ENCODE measurements at regions not wholly inside any gene's neighbourhood (a gene's known extent, or its start where the extent isn't known, plus 50 kb on each side); places are given as distances from the start of the nearest gene placed in this dataset.
"Not testable (repeated sequence)": the region's sequence is repeated elsewhere in the genome, so short reads cannot be mapped to it uniquely, and the experiment has no call there.

DNA sequence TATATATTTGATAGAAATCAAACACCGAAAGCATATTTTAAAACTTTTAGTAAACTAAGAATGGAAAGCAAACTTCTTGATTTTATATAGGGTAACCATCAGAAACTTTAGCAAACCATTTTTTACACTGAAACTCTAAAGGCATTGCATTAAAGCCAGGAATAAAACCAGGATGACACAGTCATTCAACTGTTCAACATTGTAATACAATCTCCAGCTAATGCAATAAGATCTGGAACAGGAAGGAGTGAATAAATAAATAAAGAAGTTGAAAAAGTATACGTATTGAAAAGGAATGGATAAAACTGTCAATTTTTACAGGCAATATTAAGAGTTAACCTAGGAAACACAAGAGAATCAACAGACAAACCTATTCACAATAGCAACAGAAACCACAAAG, 181.9 kb upstream of the TTC14 start:
- DNase-seq (ENCODE audit: low spot score): no peak

DNA sequence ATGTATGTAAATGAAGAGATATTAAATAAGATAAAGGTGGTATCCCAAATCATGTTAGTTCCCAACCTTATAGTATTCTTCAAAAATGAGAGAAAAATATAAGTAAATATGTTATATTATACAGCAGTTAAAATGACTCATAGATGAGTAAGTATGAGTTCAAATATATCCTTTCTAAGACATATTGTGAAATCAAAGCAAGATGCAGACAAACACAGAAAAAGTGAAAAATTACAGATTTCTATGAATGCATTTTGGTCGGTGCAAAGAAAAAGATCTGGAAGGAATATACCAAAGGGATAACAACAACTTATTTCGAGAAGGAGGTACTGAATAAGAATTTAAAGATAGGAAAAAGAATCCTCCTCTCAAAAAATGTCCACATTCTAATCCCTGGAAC, 181.2 kb upstream of the TTC14 start:
- DNase-seq (ENCODE audit: low spot score): no peak

- no peak for DNase-seq (ENCODE audit: low spot score)
Observed at GRCh38 chr3:180421221-180421620, 180.7 kb upstream of the TTC14 start.

- DNase-seq (ENCODE audit: low spot score): no peak
Observed at GRCh38 chr3:180421721-180422120, 180.2 kb upstream of the TTC14 start.

- not testable (repeated sequence) for DNase-seq (ENCODE audit: low spot score)
Observed at GRCh38 chr3:180424305-180424704, 177.7 kb upstream of the TTC14 start.

DNA sequence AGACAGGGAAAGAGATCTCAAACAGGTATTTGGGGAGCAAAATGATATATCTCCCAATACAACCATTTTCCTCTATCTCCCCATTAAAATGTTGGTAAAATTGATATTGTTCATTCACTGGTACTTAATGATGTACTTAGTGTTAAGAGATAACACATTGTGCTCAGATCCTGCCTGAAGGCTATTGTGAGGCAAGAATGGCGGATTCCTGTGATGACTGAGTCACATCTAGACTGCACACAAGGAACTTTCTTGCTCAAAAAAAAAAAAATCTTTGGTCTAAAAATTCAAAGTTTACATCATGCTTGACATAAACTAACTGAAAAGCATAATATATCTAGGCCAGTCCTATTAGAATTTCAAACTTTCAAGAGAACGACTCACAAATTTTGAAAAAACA, 171.1 kb upstream of the TTC14 start:
- DNase-seq (ENCODE audit: low spot score): no peak

DNA sequence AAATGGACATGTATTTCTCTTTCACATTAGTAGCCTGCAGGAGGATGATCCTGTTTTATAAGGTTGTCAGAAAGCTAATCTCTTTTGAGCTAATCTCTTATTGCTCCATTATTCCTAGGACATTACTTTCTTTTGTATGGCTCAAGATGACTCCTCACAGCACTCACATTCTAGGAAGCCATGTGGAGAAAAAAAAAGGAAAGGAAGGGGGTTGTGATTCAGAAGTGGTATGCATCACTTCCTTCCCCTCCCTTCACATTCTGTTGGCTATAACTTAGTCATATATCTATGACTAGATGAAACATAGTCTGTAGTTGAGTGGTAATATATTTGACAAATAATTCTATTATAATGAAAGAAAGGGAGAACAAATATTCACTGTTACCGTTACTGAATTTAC, 168.8 kb upstream of the TTC14 start:
- no peak for DNase-seq (ENCODE audit: low spot score)

GRCh38 chr3:180447136-180447535, 154.8 kb upstream of the TTC14 start:
- no peak for DNase-seq (ENCODE audit: low spot score)

DNA sequence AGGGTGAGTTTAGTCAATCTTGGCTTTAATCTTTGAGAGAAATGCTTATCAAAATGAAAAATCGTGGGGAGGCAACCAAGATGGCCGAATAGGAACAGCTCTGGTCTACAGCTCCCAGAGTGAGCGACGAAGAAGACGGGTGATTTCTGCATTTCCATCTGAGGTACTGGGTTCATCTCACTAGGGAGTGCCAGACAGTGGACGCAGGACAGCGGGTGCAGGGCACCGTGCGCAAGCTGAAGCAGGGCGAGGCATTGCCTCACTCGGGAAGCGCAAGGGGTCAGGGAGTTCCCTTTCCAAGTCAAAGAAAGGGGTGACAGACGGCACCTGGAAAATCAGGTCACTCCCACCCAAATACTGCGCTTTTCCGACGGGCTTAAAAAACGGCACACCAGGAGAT, 153.6 kb upstream of the TTC14 start:
- not testable (repeated sequence) for DNase-seq (ENCODE audit: low spot score)

GRCh38 chr3:180457225-180457624, 144.7 kb upstream of the TTC14 start:
- no peak for DNase-seq (ENCODE audit: low spot score)

DNA sequence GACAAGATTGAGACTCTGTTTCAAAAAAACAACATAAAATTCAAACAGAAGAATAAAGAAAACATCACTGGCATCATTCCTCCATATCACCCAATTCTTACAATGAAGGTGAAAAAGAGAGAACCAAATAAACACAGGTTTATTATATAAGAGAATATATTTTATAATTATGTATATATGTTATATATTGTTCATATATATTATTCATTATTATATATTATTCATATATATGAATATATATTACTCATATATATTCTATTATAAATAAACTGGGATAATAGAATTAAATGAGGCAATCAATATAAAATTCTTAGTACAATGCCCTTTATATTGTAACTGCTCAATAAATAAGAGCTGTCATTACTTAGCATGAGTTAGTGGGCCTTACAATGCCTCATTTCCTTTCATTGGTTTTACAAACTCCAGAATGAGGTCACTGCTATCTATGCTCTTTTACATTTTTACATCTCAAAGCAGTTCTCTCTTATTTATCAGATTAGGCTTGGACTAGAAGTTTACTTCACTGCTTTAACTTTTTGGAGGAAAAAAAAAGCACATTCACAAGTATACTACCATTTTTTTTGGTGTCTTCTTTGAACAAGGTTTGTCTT, 135.5 kb upstream of the TTC14 start:
- no peak for DNase-seq (ENCODE audit: low spot score)

DNA sequence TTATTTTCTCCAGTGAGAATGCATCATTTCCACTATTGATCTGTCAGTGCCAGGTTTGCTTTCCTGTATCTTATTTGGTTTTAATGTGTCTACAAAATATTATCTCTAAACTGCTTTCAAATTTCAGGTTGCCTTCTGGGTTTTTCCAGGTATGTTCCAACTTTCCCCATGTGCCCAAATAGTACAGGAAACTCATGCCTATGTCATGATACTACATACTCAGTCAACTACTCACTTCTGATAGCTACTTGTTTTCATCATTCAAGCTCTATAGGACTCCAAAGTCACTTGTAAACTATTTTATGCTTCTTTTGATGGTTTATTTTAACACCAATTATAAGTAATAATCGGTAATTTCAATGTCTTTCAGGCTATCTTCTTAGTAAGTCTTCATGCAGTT, 134.8 kb upstream of the TTC14 start:
- DNase-seq (ENCODE audit: low spot score): no peak

DNA sequence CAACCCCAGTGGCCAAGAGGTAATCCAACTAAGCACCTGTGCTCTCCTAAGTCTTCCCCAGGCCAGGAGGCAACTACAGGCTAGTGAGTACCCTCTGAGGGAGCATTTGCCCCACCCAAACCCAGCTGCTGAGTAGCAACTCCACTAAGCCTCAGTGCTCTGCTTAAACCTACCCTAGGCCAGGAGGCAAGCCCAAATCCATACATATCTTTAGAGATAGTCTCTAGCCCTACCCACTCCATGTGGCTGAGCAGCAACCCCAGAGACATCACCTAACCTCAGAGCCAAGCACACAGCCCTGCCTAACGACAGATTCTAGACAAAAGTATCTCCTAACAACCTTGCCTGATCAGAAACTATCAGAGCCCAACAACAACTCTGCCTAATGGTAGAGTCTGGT, 132.8 kb upstream of the TTC14 start:
- no peak for DNase-seq (ENCODE audit: low spot score)

GRCh38 chr3:180478695-180479094, 123.3 kb upstream of the TTC14 start:
- DNase-seq (ENCODE audit: low spot score): no peak

GRCh38 chr3:180492047-180492446, 109.9 kb upstream of the TTC14 start:
- no peak for DNase-seq (ENCODE audit: low spot score)

DNA sequence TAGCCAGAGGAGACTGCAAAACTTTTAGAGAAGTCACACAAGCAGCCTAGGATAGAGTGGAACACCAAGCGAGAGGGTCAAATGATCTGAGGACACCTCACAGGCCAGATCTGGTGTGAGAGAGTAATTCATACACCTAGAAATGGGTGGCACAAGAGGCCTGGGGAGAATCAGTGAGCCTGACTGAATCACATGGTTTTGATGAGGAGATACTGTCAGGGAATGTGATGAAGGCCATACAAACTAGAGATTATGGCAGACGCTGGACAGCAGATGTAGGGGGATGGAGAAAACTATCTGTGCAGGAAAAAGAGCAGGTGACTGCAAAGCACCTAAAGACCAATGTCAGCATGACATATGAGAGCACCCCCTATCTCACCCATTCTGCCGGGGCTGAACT, 105.0 kb upstream of the TTC14 start:
- DNase-seq (ENCODE audit: low spot score): no peak

GRCh38 chr3:180516368-180516767, 85.6 kb upstream of the TTC14 start:
- DNase-seq (ENCODE audit: low spot score): no peak

DNA sequence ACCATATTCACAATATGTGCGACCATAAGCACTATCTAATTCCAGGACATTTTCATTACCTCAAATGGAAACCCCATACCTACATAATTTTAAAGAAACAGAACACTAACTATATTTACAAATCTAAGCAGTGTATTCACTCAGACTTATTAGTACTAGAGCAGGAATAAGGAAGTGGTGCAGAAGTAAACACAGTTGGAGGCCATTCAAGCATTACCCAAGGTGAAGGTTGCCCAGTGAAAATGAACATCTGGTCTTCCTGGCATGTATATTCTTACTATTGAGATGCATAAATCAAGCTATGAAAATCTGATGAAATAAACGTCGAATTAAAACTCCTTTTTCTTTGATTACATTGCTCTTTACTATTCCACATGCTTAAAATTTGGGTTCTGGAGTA, 78.9 kb upstream of the TTC14 start:
- DNase-seq (ENCODE audit: low spot score): no peak

DNA sequence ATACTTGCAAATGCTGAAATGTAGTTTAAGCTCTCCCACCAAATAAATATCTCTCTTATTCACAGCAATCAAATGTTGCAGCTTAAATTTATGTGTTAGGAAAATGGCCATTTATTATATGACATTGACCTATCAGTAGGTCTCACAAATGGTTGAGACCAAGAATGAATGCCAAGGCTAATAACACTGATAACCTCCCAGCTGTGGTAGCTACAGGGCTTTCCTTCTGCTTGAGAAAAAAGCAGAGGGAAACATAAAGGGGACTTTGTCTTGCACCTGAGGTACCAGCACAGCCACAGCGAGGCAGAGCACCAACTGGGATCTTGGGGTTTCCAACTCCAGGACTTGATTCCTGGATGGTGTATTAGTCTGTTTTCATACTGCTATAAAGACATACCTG, 73.1 kb upstream of the TTC14 start:
- DNase-seq (ENCODE audit: low spot score): no peak

- no peak for DNase-seq (ENCODE audit: low spot score)
Observed at GRCh38 chr3:180529778-180530177, 72.2 kb upstream of the TTC14 start.

- DNase-seq (ENCODE audit: low spot score): no peak
Observed at GRCh38 chr3:180530276-180530675, 71.7 kb upstream of the TTC14 start.

DNA sequence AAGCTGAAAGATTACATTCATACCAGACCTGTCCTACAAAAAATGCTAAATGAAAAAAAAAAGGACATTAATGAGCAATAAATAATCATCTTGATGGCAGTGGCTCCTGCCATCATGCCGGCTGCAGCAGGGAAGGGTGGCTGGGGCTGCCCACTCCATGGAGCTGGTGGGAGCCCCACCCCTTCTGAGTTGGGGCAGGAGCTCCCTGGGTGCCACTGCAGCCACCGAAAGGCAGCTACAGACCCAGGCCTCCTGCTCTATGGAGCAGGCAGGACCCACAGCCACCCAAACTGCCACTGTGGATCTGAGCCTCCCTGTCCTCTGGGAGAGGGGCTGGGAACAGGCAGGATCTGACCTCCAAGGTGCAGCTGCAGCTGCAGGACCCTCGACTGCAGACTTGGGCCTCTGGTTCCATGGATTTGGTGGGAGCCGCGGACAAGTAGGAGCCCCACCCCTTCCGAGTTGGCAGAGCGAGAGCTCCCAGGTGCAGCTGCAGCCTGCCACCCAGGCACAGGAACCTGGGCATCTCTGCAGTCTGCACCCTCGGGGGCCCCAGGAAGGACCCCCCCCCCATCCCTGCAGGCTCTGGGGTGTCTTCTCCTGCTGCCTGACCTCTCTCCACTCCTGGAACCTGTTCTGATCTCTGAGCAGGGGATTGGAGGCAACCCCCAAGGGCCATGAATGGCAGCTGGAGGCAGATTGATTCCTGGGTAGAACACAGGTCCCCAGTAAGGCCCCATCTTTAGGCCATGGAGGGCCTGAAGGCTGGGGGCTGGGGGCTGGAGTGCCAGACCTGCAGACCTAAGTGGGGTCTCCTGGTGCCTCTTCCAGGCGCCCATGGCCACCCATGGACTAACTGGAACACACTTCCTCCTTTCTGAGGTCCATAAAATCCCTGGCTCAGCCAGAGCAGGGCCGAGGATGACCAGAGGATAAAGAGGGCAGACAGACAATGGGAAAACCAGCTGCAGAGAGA, 70.4 kb upstream of the TTC14 start:
- no peak for DNase-seq (ENCODE audit: low spot score)

DNA sequence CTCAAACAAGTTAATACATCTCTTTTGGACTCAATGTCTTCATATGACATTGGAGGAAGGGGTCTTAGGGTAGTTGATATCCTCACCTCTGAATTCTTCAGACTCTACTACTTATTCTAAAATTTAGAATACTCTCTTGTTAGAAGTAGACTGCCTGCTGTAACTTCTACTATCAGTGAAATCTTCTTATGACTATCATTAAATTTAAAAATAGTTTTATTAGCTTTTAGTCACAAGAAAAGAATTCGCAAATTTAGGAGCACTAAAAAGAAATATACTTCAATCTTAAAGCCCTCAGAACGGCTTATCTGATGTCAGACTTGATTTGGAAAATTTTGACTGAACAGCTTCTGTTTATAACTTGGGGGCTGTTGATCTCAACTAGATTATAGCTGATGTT, 67.1 kb upstream of the TTC14 start:
- no peak for DNase-seq (ENCODE audit: low spot score)

GRCh38 chr3:180538493-180538892, 63.5 kb upstream of the TTC14 start:
- no peak for DNase-seq (ENCODE audit: low spot score)

All from AG20443 (cell line).